T-helper 9 cell (primary cell): ENCODE measurements at regions not wholly inside any gene's neighbourhood (a gene's known extent, or its start where the extent isn't known, plus 50 kb on each side); places are given as distances from the start of the nearest gene placed in this dataset.
"Not testable (repeated sequence)": the region's sequence is repeated elsewhere in the genome, so short reads cannot be mapped to it uniquely, and the experiment has no call there.

Experiments used
- DNase-seq: peaks from one replicate; pipeline ENCODE4 v3.0.0-alpha.2; 2020

GRCh38 chr5:104361932-104362331 lies 799.3 kb upstream of the NUDT12 start:
- DNase-seq: no peak

GRCh38 chr5:104355350-104355749 lies 792.8 kb upstream of the NUDT12 start:
- DNase-seq: no peak

GRCh38 chr5:104353371-104353770 lies 790.8 kb upstream of the NUDT12 start:
- no peak for DNase-seq

GRCh38 chr5:104352954-104353353 lies 790.4 kb upstream of the NUDT12 start:
- no peak for DNase-seq

- no peak for DNase-seq
Measured at GRCh38 chr5:104347119-104347708, 784.6 kb upstream of the NUDT12 start.

GRCh38 chr5:104345222-104346016 lies 782.8 kb upstream of the NUDT12 start:
- no peak for DNase-seq

- DNase-seq: no peak
Measured at GRCh38 chr5:104344809-104345208, 782.2 kb upstream of the NUDT12 start.

- DNase-seq: no peak
Measured at GRCh38 chr5:104327801-104328200, 765.2 kb upstream of the NUDT12 start.

GRCh38 chr5:104326966-104327365 lies 764.4 kb upstream of the NUDT12 start:
- DNase-seq: no peak

- no peak for DNase-seq
Measured at GRCh38 chr5:104325356-104325755, 762.8 kb upstream of the NUDT12 start.

- DNase-seq: not testable (repeated sequence)
Measured at GRCh38 chr5:104316676-104317075, 754.1 kb upstream of the NUDT12 start.

- DNase-seq: no peak
Measured at GRCh38 chr5:104312481-104312880, 749.9 kb upstream of the NUDT12 start.

- DNase-seq: no peak
Measured at GRCh38 chr5:104305602-104306001, 743.0 kb upstream of the NUDT12 start.

- DNase-seq: no peak
Measured at GRCh38 chr5:104299998-104300706, 737.6 kb upstream of the NUDT12 start.

GRCh38 chr5:104298518-104298917 lies 735.9 kb upstream of the NUDT12 start:
- no peak for DNase-seq

GRCh38 chr5:104297076-104297475 lies 734.5 kb upstream of the NUDT12 start:
- no peak for DNase-seq

GRCh38 chr5:104295991-104296390 lies 733.4 kb upstream of the NUDT12 start:
- no peak for DNase-seq

GRCh38 chr5:104283136-104283535 lies 720.5 kb upstream of the NUDT12 start:
- DNase-seq: no peak

GRCh38 chr5:104273725-104274124 lies 711.1 kb upstream of the NUDT12 start:
- no peak for DNase-seq

- DNase-seq: no peak
Measured at GRCh38 chr5:104267320-104268015, 704.9 kb upstream of the NUDT12 start.

- no peak for DNase-seq
Measured at GRCh38 chr5:104266161-104266560, 703.6 kb upstream of the NUDT12 start.

- no peak for DNase-seq
Measured at GRCh38 chr5:104265531-104266140, 703.0 kb upstream of the NUDT12 start.

GRCh38 chr5:104247260-104247659 lies 684.7 kb upstream of the NUDT12 start:
- no peak for DNase-seq
